Amniotic stem cell (primary cell): ENCODE measurements at regions not wholly inside any gene's neighbourhood (a gene's known extent, or its start where the extent isn't known, plus 50 kb on each side); places are given as distances from the start of the nearest gene placed in this dataset.

Source experiments
- DNase-seq: peaks from one replicate; lab custom pipeline; 2025; lab: John Stamatoyannopoulos, UW

DNA sequence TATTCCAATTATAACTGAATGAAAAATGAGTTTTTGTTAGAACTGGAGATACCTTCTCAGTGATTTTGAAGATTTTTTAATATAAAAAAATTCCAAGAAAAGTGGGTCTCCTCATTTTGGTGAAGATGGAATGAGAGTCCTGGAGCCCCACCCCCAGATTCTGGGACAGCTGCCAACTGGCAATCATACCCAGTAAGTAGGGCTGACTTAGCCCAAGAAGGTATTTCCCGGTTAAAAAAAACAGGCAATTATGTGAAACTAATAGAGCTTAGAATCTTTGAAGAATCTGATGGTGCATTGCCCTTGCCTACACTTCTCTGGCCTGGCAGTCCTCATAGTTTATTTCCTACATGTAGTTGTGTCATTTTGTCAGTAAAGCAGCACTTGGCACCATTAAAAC is 52.8 kb upstream of the VWDE start:
- DNase-seq, result no peak

DNA sequence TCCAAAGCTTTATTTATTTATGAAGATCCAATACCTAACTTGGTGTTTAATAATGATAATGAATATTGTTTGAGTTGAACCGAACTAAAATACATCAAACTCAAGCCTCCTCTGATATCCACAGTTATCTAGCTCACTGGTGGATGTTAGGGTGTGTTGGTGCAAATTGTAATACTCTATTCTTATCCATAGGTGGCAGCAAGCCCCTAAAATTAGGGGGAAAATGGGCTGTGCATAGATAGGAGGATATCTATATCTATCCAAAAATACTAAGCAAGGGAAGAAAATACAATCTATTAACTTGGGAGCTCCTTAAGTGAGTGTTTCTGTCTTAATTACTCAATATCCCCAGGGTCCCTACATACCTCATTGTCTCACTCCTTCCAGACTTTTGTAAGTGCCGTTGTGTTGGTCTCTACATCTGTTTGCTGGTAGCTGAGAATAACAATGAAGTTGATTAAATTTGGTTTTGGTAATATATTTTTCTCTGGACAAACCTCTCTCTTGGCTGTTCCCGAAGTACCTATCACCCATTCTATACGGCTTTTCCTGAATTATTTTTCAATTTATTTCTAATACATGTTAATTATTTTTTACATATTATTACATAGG is 55.0 kb upstream of the VWDE start:
- no peak for DNase-seq

DNA sequence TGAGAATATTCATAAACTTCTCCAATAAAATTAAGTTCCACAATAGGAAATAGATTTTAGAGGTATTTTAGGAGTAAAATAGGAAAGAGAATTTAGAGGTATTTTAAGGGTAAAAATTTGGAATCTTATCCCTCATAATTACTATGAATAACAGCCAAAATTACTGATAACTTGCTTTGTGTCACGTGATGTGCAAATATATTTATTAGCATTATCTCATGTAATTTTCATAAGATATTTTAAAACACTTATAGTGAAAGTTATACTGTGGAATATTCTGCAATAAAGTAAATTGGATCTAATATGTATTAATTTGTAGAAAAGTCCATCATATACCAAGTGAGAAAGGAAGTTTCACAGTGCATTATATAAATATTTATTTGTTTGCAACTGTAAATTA is 64.2 kb upstream of the VWDE start:
- DNase-seq, result no peak

DNA sequence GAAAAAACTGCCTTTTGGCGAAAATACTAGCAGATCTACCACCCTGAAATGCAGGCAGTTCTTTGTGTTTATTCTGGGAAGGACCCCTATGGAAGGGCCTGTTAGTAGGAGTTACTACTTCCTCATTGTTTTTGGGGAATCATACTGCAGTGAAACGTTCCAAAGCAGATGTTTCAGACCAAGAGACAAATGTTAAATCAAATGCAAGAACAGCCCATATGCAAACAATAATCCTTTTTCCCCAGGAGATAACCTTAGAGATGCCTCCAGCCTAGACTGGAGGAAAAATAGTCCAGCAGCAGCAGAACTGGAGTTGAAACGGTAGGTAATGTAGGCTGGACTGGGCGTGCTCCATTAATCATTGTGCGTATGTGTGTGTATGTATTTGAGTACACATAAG is 65.9 kb upstream of the VWDE start:
- no peak for DNase-seq

DNA sequence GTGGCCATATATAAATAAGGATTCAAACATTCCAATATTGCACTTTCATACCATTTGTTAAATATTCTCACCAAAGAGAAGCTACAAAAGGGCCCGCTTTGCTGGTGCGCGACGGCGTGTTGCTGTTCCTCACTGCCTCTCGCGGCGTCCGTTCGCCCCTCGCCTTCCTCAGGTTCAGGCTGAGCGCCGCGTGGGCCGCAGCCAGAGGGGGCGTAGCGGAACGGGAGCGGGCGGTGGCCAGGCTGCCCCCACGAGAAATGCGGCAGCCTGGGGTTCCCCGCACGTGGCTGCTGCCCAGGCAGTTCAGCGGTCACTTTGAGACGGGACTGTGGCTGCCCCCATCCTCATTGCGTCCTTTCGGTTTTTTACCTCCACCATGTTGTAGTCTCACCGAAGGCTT is 67.3 kb upstream of the VWDE start:
- no peak for DNase-seq

DNA sequence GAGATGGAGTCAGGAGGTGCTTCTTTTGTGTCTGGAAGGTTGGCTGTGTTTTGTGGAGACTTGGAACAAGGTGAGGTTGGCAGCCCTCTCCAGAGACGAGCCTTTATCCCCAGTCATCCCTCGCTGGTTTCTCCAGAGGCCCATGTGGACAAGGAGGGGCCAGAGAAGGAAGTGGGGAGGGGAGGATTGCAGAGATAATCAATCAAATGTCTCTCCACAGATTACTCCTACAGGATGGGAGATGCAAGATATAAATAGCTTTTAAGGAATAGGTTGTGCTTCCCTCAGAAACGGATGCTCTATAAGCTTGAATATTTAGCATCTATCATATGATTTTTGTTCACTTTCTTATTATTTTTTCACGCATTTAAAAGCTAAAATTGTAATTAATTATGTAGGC is 70.4 kb upstream of the VWDE start:
- no peak for DNase-seq

DNA sequence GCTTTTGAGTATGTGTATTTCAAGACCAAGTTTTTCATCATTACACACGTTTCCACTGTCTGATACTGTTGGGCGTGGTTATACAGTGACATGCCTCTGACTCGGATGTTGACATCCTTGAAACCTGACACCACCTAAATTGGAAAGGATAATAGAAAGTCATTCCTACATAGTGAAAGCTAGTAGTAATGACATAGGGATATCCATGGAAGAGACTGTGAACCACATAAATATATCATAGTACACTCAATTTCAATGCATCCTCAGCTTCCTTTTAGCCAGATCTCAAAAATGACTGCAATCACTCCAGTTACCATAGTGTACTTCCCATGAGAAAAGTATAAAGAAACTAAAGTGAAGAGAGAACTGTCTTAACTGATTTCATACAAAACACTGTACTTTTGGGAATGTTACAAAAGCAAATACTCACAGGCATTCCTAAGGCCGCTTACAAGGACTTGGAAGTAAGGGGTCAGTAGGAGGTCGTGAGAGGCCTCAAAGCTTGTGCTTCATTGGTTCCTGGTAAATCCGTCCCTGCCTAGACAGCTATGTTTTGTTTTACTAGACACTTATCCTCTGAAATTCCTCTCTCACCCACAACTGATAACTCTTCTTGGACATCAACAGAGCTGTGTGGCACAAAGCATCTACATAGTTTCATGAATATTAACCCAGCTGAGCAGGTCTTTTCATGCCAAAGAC is 71.8 kb upstream of the VWDE start:
- DNase-seq, result peak; percentile 16

DNA sequence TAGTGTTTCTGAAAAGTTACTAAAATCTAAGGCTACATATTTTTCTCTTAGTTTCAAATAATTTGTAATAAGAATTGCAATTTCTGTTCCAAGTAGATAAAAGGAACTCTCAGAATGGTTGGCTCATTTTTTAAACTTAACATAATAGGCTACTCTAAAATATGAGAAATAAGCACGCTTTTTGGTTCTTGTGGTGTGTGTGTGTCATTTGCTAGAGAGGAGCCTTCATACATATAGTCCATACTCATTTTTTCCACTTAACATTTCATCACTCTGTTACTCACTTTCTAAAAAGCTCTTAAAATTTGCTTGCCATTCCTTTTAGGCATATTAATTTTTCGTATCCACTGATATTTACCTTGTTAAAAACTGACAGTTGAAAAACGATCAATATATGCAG is 74.0 kb upstream of the VWDE start:
- no peak for DNase-seq

DNA sequence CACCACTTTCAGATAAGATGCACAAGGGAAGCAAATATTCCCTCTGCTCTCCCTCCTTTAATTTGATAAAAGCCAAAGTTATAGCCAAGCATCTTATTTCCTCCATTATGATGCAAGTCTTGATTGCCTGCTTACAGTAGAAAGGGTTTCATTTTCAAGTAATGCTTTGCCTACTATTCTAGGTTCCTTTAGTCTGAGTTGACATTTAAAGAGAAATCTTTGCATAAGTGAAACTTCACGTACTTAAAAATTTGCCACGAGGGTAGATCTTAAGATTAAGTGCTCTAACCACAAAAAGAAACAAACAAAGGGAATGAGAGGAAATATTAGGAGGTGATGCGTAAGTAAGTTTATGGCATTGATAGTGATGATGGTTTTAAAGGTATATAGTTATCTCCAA is 78.1 kb upstream of the VWDE start:
- no peak for DNase-seq

DNA sequence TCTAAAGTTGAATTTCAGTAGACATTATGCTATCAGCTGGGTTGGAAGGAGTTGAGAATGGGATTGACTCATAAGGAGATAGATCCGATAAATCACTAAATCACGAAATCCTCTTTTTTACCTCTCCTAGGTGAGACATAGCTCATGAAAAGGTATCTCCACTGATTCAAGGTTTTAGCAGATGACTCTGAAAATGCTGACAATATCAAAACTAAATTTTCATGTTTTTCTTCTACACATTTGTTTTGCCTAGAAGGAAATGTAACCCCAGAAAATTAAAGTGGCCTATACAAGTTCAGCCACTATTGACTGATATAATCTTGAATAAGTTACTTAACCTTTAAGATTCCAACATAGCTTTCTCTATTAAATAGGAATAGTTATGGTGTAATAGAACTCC is 82.2 kb upstream of the VWDE start:
- no peak for DNase-seq

DNA sequence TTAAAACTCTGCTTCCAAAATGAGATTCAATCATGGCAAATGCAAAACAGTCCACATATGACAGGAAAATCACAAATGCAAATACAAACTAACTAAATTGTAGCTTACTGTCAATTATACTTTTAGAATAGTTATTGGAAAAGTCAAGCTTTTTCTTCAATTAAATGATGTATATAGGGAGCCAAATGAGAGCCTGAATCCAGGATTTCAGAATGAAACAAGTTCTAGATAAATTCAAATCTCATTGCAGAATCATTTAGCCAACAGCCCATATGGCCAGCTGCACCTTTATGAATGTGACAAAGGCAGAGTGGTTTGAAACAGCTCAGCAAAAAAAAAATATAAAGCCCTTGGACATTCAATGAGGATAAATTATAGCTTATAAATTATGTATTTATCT is 82.2 kb upstream of the SCIN start:
- DNase-seq, result no peak

DNA sequence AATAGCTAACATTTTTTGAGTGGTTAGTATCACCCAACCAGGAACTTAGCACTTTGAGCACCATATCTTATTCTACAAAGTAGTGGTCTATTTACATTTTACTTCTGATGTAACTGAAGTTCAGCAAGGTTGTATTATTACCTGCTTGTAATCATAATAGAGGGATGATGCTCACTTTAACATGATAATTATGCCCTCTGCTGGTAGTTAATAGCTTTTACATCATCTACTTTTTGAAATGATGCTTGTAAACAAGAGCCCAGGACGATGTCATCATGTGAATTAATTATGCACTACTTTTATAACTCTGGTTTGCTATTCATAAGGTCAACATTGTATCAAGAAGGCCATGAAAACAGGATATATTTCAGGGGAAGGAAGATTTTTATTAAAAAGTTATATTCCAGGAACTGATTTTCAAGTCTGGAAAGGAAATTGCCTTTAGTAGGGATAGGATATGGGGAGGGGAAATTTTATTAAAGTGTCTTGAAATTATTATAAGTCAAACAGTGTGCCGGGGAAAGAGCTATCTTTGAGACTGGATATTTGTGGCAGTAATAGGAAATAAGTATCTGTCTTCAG is 80.3 kb upstream of the SCIN start:
- DNase-seq, result peak; percentile 10

DNA sequence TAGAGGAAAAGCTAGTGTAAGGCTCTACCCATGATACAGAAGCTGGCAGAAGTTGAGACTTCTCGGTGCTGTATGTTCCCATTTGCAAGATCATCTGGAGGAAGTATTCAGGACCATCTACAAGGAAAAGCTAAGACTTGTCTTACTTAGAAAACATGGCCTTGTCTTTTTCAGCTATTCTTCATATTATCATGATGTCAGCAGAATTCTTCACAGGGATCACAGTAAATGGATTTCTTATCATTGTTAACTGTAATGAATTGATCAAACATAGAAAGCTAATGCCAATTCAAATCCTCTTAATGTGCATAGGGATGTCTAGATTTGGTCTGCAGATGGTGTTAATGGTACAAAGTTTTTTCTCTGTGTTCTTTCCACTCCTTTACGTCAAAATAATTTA is 79.6 kb upstream of the SCIN start:
- no peak for DNase-seq

DNA sequence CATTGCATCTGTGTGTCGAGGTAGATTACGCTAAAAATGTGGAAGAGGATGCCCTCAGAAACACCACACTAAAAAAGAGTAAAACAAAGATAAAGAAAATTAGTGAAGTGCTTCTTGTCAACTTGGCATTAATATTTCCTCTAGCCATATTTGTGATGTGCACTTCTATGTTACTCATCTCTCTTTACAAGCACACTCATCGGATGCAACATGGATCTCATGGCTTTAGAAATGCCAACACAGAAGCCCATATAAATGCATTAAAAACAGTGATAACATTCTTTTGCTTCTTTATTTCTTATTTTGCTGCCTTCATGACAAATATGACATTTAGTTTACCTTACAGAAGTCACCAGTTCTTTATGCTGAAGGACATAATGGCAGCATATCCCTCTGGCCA is 79.0 kb upstream of the SCIN start:
- no peak for DNase-seq

DNA sequence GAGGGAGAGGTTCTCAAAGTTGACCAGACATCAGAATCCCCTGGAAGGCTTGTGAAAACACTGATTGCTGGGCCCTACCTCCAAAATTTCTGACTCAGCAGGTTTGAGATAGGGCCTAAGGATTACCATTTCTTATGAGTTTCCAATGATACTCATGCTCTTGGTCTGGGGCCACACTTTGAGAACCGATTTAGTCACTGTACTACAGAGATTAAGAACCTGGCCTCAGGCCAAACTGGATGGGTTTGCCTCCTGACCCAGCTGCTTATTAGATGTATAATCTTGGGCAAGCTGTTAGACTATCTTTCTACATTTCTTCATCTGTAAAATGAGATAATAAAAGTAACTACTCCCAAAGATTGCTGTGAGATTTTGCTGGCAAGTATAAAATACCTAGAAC is 77.1 kb upstream of the SCIN start:
- DNase-seq, result no peak

DNA sequence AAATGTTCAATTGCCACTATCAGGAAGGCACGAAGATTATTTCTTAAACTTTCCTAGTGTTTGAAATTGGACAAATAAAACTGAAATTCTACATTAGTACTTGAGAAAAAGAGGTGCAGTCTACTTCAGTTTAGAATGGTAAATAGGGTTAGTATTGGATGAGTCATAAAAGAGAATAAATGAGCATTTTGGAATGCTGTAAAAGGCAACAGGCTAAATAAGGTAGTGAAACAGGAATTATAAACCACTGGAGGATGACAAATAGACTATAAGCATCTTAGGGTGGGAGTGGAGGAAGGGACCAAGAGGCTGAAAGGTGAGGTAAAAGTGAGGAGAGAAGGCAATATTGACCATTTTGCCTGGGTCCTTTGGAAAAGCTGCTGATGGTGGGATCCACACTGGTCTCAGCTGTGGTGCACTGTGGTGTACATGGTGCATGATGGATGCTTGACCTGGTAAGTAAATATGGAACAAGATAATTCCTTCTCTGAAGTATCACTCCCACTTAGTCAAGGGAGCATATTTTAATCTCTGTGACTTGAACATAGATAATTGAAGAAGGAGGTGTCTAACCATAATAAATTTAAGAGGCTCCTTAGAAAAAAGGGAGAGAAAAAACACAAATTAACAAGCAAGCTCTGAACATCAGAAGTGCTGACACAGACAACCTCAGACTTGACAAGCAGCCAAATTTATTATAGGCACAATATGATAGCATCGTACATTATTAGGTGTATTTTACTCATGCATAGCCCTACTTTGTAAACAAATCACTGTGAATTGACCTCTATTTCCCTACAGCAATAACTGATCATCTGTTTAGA is 76.4 kb upstream of the SCIN start:
- no peak for DNase-seq

DNA sequence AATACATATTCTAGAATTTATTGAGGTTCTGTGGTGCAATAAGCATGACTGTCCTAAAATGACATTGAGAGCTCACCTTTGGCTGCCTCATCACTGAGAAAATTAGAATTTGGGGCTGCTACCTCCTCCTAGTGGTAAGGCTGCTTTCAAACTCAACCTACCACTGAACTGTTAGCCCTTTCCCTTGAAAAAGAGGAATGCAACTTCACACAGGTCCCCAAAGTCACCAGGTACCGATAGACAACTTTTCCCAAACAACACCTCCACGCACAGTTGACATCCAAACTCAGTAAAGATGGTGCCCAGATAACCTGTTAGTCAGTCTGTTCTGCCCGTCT is 75.9 kb upstream of the SCIN start:
- DNase-seq, result no peak

DNA sequence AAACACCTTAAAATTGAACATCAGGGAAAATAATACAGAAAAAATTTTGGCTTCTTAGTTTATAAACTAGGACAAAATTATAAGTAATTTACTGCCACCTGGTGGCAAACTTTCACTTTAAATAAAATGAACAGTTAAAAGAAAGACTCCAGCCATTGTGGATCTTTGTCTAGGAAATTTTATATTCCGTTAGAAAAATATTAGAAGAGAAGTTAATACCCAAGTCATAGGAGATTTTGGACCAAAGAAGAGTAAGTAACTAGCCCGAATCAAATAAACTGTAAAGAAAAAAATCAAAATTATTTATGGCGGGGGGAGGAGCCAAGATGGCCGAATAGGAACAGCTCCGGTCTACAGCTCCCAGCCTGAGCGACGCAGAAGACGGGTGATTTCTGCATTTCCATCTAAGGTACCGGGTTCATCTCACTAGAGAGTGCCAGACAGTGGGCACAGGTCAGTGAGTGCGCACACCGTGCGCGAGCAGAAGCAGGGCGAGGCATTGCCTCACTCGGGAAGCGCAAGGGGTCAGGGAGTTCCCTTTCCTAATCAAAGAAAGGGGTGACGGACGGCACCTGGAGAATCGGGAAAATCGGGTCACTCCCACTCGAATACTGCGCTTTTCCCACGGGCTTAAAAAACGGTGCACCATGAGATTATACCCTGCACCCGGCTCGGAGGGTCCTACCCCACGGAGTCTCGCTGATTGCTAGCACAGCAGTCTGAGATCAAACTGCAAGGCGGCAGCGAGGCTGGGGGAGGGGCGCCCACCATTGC is 73.4 kb upstream of the SCIN start:
- DNase-seq, result peak; percentile 36

DNA sequence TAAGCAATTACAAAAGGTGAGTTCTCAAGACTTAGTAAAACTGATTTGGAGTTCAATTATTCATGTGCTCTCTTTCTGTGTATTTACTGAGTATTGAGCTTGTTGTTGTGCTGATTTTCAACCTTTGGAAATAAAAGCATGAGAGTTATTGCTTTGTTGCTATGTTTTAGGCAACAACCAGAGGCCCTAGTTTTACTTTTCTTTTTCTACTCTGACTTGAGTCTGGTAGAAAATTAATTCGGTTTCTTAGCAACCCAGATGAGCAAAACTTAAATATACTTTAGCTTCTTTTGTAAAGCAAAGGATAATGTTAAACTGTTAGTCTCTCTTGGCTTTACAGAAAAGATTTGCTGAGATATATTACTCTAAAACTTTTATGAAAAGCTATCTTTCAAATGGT is 66.4 kb upstream of the SCIN start:
- DNase-seq, result no peak

DNA sequence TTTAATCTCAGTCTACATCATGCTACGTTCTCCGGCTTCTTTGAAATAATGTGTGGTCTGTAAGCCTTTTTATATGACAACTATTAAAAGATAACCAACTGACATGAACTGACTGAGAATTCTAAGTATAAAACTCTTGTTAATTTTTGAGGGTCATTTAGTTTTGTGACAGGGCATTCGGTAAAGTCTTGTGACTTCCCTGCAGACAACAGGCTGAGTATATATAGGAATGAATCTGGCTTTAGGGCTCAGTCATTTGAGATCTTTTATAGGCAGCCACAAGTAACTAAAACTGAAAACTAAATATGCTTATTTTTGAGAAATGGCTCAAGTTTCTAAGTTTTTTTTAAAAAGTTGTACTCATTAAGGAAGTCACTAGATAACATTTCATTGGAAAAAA is 62.5 kb upstream of the SCIN start:
- DNase-seq, result no peak

DNA sequence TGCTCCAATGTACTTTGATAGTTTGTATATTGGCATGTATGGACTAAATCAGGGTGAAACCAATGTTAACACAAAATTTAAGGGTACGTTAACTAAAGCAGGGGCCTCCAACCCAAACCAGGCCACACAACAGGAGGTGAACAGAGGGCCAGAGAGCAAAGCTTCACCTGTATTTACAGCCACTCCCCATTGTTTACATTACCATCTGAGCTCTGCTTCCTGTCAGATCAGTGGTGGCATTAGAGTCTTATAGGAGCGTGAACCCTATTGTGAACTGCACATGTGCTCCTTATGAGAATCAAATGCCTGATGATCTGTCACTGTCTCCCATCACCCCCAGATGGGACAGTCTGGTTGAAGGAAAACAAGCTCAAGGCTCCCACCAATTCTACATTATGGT is 62.0 kb upstream of the SCIN start:
- no peak for DNase-seq

DNA sequence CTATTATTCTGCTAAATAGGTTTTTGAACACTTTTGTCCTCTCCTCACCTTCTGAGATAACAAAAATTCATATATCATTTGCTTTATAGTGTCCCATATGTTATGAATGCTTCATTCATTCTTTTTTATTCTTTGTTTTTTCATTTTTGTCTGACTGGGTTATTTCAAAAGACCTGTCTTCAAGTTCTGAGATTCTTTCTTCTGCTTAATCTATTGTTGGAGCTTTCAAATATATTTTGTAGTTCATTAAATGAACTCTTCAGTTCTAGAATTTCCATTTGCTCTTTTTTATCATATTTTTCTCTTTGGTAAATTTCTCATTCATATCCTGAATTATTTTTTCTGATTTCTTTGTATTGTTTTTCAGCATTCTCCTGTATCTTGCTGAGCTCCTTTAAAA is 53.1 kb upstream of the SCIN start:
- DNase-seq, result no peak
